ENCODE measurements at regions not wholly inside any gene's neighbourhood (a gene's known extent, or its start where the extent isn't known, plus 50 kb on each side); places are given as distances from the start of the nearest gene placed in this dataset.

DNA sequence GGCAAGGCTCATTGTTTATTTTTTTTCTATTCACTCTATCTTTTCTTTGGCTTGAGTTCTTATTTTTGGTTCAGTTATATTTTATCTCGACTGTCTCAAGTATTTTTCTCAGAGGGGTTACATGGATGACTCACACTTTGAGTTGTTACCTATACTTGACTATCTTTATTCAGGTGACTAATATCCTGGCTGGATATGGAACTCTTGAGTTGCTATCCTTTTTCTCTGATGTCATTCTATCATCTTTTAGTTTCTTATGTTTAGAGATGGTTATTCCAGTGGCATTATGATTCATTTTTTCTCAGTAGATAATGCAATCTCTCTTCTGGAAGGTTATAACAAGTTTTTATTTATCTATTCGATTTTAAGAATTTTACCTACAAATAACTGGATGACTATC lies 117.9 kb downstream of the COX18 start:
- TF ChIP-seq, protein P1, sequence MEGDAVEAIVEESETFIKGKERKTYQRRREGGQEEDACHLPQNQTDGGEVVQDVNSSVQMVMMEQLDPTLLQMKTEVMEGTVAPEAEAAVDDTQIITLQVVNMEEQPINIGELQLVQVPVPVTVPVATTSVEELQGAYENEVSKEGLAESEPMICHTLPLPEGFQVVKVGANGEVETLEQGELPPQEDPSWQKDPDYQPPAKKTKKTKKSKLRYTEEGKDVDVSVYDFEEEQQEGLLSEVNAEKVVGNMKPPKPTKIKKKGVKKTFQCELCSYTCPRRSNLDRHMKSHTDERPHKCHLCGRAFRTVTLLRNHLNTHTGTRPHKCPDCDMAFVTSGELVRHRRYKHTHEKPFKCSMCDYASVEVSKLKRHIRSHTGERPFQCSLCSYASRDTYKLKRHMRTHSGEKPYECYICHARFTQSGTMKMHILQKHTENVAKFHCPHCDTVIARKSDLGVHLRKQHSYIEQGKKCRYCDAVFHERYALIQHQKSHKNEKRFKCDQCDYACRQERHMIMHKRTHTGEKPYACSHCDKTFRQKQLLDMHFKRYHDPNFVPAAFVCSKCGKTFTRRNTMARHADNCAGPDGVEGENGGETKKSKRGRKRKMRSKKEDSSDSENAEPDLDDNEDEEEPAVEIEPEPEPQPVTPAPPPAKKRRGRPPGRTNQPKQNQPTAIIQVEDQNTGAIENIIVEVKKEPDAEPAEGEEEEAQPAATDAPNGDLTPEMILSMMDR (conservative IDR thresholded peaks at IDR 0.05; ENCODE audit: low read depth, low read length): no peak
- TF ChIP-seq EZH2 (IDR thresholded peaks at IDR 0.05; ENCODE audit: borderline replicate concordance, low read depth, low read length, poor library complexity, severe bottlenecking): no peak
